HT1080 (cell line): ENCODE measurements at regions not wholly inside any gene's neighbourhood (a gene's known extent, or its start where the extent isn't known, plus 50 kb on each side); places are given as distances from the start of the nearest gene placed in this dataset.
"Not testable (repeated sequence)": the region's sequence is repeated elsewhere in the genome, so short reads cannot be mapped to it uniquely, and the experiment has no call there.

Source experiments
- DNase-seq: peaks from one replicate; pipeline ENCODE4 v3.0.0-alpha.2; 2015; ENCODE audit warnings: low read depth

DNA sequence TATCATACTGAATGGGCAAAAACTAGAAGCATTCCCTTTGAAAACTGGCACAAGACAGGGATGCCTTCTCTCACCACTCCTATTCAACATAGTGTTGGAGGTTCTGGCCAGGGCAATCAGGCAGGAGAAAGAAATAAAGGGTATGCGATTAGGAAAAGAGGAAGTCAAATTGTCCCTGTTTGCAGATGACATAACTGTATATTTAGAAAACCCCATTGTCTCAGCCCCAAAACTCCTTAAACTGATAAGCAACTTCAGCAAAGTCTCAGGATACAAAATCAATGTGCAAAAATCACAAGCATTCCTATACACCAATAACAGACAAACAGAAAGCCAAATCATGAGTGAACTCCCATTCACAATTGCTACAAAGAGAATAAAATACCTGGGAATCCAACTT, 52.5 kb upstream of the CCDC71L start:
- DNase-seq: not testable (repeated sequence)

DNA sequence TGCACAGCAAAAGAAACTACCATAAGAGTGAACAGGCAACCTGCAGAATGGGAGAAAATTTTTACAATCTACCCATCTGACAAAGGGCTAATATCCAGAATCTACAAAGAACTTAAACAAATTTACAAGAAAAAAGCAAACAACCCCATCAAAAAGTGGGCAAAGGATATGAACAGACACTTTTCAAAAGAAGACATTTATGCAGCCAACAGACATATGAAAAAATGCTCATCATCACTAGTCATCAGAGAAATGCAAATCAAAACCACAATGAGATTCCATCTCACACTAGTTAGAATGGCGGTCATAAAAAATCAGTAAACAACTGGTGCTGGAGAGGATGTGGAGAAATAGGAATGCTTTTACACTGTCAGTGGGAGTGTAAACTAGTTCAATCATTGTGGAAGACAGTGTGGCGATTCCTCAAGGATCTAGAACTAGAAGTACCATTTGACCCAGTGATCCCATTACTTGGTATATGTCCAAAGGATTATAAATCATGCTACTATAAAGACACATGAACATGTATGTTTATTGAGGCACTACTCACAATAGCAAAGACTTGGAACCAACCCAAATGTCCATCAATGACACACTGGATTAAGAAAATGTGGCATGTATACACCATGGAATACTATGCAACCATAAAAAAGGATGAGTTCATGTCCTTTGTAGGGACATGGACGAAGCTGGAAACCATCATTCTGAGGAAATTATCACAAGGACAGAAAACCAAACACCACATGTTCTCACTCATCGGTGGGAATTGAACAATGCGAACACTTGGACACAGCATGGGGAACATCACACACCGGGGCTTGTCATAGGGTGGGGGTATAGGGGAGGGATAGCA, 53.9 kb upstream of the CCDC71L start:
- DNase-seq: peak; percentile 27

DNA sequence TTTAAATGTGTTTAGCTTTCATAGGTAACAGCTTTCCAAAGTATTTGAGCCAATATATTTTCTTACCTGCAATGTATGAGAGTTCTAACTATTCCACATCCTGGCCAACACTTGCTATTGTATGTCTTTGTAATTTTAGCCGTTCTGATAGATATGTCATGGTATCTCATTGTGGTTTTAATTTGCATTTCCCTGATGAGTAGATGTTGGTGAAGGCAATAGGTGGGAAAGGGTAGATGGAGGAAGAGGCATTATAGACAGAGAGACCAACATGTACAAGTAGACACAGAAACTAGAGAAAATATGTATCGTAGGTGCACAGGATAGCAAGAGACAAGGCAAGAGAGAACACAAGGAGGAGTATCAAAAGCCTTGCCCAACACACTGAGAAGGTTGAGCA, 54.8 kb upstream of the CCDC71L start:
- DNase-seq: no peak

DNA sequence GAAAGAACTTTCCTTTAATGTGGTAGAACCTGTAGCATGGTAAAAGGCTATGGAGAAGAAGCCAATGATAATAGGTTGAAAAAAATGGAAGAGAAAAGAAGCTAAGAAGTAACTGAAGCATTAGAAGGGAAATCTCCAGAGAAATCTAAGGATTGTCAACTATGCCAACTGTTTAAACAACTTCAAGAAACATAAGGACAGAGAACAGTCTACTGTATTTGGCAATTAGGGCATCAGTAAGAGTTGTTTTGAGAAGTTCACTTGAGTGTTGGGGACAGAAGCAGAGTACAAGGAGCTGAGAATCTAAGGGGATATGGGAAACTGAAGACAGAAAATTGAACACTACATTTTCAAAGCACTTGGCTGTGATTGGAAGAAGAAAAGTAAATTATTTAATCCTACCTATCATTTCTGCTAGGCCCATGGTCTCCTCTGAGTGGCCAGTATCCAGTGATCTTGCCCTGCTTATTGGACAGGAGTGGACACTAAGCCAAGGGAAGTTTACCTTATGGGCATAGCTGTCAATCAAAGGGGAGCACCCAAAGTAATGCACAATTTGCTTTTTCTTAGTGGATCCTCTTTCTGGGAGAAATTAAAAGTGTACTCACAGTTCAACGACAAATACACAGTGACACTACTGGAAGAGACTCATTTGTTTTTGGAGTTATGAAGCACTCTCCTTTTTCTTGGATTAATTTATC, 56.4 kb upstream of the CCDC71L start:
- no peak for DNase-seq

DNA sequence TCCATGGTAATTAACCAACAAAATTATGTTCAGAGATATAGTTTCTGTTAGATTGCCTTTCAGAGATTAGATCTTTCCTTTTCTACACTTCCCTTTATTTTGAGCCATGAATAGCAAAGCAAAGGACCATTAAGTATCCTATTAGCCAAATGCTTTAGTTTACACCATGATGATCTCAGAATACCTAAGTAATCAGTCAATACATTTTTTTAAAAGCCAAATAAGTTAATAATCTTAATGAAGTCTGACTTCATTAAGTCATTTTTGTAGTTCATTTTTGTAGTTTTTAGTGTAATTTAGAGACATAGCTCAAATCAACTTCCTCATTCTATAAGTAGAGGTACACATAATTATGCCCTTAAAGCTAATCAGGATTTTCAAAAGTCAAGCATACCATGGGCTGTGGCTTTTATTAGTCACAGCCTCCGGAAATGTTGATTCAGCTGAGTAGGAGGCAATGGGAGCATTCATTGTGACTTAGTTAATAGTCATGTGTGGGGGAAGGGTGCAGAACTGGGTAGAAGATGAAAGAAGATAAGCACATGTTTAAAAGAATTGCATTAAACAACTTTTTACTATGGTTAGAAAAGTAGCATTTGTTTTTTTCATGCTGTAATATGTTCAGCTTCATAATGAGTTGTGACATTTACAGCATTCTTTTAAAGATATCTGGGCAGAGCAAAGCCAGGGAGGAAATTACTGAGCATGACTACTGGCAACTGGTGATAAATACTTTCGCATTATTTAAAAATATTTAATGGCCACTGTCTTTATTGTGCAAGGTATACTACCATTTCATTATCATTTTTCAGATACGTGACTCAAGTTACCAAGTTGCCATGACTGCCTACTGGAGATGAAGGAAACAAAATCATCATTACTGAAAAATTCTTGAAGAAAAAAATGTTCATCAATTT, 57.3 kb upstream of the CCDC71L start:
- DNase-seq: peak; percentile 93

DNA sequence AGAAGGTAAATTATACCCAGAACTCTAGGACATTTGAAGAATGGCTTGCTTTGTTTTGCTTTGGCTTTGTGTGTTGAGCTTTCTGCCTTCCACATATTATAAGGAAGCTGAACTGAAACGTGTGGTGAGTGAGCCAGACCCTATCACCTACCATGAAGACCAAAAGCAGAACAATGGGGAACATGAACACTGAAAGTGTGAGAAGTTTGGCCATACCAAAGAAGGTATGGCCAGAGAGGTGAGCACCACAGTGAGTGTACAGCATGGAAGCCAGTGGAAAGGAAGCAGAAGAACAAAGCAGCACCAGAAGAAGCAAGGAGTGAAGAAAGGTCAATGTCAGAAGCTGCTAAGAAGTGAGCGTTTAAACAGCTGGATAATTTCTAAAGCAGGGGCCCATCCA, 59.7 kb upstream of the CCDC71L start:
- DNase-seq: no peak

DNA sequence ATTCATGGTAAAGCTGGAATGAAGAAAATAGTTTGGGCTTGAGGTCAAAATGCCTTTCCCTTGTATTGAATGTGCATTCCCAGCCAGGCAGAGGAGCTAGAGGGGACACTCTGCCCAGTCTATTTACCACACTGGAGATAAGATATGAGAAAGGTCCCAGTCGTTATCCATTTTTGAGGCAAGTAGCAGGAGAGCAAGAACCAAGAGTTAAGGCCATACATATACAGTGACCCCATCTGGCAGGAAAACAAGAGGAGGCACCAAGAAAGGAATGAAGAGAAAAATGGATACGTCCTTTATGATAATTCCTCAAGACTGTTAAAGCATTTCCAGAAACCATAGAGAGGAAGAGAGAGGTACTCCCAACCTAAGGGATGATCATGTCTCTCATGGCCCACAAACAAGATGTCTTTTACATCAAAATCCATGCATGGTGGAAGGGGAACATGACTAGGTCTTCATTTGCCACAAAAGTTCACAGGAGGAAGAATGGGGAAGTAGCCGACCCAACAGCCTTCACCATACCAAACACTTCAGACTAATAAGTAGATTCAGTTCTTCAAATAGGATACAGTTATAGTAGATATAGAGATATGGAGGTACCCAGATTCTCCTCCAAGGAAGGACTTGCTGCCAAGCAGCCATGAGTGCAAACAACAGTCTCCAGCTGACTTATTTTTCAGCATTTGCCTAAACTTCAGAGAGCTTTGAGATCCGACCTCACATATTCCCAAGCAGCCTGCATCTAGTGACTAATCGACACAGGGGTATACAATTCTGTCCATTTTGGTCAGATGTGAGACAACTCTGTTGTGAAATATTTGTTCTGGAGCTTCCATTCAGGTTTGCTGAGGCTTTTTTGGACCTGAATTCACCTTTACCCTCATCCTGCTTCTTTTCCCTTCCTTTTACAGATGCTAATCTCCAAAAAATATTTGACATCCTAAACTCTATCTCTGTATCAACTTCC, 61.1 kb upstream of the CCDC71L start:
- no peak for DNase-seq

DNA sequence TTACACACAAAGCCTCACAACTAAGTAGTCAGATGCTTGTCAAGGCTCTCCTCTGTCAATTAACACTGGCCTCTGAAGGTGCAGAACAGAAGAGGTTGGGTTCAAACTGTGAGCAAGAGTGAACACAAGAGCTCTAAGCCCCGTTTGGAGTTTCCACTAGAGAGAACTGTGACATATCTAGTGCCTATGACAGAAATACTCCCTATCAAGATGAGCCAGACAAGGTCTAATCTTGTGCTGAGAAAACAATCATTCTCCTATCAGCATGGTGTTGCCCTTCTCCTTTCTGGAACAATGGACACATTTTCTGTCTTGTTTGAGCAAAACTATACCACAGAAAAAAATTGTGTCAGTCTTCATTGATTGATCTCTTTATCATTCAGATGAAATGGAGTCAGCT, 62.4 kb upstream of the CCDC71L start:
- DNase-seq: no peak

DNA sequence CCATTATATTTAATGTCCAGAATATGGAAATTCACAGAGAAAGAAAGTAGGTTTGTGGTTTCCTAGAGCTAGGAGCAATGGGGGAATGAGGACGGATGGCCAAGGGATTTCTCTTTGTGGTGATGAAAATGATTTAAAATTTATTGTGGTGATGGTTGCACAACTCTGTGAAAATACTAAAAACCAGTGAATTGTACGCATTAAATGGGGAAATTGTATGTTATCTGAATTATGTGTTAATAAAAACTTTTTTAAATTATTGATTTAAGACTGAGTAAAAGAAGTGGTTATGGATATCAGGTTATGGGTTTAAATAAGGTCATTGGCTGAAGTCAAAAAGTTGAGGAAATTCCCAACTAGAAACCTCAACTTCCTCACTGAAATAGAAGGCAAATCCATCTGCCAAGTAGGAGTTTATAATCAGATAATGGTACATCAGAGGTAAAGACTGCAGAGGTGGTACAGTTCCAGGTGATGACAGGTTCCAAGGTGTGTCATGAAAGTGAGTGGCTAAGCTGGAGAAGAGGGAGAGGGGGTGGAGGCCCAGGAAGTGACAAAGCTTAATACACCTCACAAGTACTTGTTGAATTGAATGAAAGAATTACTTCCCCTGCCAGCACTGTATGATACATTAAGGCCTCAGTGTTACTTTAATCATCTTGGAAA, 68.9 kb upstream of the CCDC71L start:
- DNase-seq: peak; percentile 18

DNA sequence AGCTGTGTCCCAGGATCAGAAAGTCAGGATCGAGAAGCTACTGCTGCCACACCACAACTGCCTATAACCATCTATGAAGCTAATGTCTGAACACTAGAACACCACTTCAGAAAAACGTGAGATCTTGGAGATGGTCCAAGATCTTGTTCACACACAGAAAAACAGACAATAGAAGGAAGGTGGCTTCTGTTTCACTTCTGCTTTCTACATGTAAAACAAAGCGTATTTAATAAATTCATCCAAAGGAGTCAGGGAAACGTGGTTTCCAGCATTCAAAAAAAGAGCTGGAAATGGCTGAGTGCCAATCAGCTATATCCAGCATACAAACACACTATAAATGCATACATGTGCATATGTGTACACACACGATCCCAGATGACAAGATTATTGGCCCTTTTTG, 70.2 kb upstream of the CCDC71L start:
- DNase-seq: no peak

DNA sequence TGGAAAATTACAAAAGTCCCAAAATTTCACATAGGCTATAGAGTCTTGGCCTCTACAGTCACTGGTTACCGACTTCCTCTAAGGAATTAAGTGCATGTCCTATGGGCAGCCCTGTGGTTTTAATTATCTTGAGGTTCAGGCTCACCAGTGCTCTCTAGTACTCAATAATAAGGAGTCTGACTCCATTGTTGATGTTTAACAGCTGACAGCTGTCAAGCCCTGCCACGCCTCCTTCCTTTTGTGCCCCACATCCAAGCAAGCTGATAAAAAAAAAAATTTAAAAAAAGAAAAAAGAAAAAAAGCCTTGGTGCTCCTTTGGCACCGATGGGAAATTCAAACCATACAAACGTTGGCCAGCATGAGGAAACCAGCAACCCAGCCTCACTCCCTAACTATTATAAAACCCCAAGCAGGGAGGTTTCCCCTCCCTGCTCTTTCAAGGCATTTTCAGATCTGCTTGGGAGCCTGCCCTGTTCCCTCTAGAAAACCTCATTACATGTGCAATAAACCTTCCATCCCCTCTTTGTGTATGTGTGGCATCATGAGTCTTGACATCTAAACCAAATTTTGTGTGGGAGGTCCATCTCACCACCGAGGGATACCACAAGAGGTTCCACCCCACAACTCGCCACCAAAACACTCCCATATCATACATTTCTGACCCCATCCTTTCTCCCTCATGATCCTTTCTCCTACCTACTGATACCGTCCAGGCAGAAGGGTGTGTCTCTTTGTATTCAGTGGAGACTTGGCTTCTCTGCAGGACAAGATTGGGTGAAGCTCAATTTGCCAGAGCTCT, 70.9 kb upstream of the CCDC71L start:
- no peak for DNase-seq

DNA sequence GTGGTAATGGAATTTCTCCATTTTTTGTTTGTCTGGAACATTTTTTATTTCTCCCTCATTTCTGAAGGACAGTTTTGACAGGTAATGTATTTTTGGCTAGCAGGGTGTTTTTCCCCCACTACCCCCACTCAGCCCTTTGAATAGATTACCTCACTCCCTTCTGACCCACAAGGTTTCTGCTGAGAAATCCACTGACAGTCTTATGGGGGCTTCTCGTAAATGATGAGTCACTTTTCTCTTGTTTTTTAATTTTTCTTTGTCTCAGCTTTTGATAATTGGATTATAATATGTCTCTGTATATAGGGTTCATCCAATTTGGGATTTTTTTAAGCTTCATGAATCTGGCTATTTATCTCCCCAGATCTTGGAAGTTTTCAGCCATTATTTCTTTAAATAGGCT, 74.7 kb upstream of the CCDC71L start:
- no peak for DNase-seq

DNA sequence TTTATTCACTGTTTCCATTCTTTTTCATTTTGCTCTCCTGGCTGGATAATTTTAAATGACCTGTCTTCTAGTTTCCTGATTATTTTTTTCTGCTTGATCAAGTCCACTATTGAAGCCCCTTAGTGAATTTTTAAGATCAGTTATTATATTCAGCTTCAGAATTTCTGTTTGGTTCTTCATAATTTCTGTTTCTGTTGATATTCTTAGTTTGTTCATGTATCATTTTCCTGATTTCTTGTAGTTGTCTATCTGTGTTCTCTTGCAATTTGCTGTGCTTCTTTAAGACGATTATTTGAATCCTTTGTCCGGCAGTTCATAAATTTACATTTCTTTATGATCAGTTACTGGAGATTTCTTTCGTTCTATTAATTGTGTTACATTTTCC, 75.2 kb upstream of the CCDC71L start:
- DNase-seq: no peak

DNA sequence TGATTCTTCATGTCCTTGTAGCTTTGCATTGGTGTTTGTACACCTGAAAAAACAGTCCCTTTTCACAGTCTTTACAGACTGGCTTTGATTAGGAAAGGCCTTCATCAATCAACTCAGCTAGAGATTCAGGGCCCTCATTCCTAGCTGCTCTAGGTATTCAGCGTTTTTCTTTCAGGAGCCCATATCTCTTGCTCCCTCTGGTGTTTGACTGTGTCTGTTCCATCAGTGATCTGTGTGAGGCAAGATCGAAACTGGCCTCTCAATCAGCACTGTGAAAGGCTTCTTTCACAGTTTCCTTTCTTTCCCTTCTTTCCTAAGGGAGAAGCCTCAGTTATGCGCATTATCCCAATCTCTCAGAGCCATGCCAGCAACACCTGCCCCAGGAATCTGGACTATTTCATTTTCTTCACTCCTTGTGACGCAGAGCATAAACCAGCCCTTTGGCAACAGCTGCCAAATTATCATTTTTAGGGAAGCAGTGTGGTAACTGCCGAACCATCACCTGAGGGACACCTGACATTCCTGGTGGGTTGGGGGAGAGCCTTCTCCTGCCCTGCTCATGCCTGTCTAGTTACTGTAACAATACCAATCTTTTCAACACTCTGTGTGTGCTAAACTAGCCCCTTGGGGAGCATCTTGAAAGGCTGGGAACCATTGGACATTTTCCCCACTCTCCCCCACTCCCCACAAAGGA, 75.7 kb upstream of the CCDC71L start:
- peak; percentile 73 for DNase-seq

DNA sequence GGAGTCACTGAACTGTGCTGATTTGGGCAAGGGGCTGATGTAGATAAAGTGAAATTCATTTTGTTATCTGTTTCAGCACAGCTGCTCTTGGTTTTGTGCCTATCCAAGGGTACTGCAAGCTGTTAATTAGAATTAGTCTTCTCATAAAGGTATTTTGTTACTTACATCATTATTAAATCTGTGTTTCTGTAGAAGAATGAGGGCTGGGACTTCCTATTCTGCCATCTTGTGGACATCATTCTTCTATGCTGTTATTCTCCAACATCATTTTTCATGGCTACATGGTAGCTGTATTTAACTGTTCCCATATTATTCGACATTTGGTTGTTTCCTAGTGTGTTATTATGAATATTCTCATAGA, 76.2 kb upstream of the CCDC71L start:
- DNase-seq: peak; percentile 55

DNA sequence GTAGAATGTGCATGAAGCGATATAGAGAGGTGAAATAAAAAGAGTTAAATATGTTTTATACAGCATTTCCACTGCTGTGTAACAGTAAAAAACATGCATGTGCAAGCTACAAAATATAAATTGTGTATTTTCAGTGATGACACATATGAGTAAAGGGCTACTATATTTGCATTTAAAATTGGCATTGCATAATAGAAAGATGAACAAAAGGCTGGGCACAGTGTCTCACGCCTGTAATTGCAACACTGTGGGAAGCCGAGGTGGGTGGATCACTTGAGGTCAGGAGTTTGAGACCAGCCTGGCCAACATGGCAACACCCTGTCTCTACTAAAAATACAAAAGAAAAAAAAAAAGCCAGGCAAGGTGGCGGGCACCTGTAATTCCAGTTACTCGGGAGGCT, 79.8 kb upstream of the CCDC71L start:
- no peak for DNase-seq

DNA sequence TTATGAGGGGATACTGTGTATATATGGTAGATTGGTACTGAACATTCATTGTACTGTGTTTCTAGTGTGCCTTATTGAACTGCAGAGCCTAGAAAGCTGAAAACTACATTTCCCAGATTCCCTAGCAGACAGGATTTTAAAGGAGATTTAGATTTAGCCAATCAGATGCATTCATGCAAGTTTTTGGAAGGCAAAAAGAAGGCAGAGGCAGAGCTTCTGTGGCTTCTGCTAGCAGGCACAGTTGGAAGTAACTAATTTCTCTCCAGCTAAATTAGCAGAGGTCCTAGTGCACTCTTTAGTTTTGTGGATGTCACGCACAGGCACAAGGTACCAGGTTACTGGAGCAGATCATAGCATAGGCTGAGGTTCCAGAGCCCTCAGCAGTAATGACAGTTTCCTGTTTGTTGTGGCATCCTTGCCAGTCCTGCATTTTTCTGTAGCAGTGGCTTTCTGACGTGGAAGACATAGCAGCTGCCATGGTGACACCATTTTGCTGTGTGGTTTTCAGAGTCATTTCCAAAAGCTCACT, 83.7 kb upstream of the CCDC71L start:
- no peak for DNase-seq

DNA sequence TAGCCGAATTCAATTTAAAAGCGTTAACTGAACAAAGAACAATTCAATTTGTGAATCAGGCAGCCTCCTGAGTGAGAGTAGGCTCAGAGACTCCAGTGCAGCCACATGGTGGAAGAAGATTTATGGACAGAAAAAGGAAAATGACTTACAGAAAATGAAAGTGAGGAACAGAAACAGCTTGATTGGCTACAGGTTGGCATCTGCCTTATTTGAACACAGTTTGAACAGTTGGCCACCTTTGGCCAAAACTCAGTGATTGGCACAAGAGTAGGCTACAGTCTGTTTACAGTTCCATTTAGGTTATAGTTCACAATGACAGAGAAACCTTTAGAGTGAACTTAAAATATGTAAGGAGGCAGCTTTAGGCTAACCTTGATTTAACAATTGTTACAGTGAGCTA, 86.3 kb upstream of the CCDC71L start:
- DNase-seq: not testable (repeated sequence)

DNA sequence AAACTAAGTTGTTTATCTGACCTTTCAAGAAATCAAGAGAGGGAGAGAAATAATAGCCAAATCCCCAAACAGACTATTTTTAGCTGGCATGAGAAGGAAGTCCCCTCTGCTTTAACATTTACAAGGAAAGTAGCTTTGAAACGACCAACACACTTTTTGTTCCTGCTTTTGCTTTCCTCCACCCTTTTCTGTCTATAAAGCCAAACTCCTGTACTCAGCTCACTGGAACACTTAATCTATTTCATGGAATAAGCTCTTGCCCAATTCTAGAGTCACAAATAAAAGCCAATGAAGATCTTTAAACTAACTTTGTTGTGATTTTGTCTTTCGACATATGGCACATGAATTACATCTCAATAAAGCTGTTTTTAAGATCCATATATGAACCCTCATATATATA, 86.8 kb upstream of the CCDC71L start:
- DNase-seq: no peak
